GM12872 (cell line): ENCODE measurements at regions not wholly inside any gene's neighbourhood (a gene's known extent, or its start where the extent isn't known, plus 50 kb on each side); places are given as distances from the start of the nearest gene placed in this dataset.

ENCODE experiments used
- CTCF ChIP-seq: IDR thresholded peaks from 3 replicates; pipeline ENCODE4 v1.5.1; 2011; ENCODE audit warnings: low read depth, mild to moderate bottlenecking, low read length, moderate library complexity; ENCODE audit not compliant: insufficient read depth

- TF ChIP-seq CTCF: no peak
Observed at GRCh38 chr1:232306269-232306961, 323.5 kb downstream of the SIPA1L2 start.

GRCh38 chr1:232305050-232305449 is 324.9 kb downstream of the SIPA1L2 start:
- TF ChIP-seq CTCF: no peak

DNA sequence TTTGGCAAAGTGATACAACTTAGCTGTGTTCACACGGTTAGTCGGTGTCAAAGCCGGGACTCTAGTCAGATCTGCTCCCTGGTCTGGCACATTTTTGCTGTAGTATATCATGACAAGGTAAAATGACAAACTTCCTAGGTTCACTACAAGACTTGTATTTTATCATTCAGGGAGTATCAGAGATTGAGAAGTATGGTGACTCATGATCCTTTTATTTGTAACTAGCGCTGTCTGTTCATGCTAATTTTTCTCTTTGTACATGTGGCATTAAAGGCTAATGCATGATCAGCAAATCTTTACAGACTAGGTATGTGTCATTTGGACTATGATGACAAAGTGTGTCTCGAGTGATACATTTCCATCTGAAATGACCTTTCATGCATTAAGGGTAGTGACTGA is 326.7 kb downstream of the SIPA1L2 start:
- TF ChIP-seq CTCF: no peak

DNA sequence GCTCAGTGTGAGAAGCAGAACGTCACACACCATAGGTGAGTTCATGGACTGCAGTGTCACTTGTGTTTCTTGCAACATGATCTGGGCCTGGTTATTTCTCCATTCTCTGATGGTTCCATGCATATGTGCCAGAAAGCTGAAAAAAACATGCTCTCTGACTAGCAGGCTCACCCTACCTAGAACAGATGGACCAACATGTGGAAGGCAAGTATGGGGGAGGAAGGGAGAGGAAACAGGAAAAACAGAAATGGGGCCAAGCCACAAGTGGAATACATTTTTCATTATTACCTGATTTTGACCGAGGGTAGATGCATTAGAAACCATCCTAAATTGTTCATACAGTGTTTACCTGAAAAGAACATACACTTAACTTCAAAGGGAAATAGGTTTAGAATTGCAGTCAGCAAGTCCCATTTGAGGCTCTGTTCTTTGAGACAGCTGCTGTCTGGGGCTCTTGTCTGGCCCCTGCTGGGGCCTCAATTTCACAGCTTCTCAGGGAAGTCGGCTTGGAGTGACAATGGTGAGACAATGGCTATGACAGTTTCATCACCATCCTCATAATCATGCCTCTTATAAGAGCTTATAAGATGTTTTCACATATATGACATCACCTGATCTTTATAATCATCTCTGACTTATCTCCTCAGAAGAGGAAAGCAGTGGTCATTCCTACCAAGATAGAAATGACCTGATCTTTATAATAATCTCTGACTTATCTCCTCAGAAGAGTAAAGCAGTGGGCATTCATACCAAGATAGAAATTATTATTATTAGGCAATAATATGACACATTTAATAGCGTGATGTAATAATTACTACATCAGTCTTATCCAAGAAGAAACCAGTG is 327.3 kb downstream of the SIPA1L2 start:
- no peak for TF ChIP-seq CTCF

DNA sequence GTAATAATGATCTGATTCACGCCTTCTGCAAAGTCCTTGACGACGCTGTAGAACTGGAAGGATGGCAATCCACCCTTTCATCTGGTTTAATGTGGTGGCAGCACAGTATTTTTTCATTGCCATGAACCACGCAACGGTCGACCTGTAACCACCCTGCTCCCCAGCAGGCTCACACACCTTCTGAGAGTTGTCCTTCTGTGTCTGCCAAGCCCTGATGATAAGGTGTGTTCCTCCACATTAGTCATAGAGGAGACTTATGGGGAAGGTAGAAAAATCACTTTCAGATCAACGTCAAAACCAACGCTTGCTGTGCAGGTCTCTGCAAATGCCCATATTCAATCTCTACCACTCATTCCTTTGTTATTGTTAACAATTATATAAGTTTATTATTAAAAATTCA is 328.7 kb downstream of the SIPA1L2 start:
- no peak for TF ChIP-seq CTCF

GRCh38 chr1:232300466-232300865 is 329.5 kb downstream of the SIPA1L2 start:
- TF ChIP-seq CTCF: no peak

DNA sequence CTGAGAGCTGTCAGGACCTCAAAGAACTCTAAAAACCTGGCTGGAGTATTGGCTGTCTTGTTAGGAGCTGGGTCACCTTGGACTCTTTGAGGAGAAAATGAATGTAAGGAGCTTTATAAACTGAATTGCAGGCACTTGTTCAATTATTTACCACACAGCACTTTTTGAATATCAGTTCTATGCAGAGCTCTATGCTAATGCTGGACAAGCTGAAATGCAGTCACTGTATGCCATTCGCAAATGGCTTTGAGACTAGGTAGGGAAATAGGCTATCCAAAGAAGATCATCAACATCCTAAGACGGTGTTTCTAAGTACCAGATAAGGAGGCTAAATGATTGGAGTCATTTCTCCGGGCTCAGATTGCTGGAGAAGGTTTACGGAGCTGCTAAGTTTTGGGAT is 333.5 kb downstream of the SIPA1L2 start:
- TF ChIP-seq CTCF: no peak
